ENCODE measurements at regions not wholly inside any gene's neighbourhood (a gene's known extent, or its start where the extent isn't known, plus 50 kb on each side); places are given as distances from the start of the nearest gene placed in this dataset.
"Not testable (repeated sequence)": the region's sequence is repeated elsewhere in the genome, so short reads cannot be mapped to it uniquely, and the experiment has no call there.

GRCh38 chr13:47705185-47705584 is 295.9 kb downstream of the SUCLA2 start:
- DNase-seq (ENCODE audit: low read depth), result no peak

GRCh38 chr13:47696674-47697073 is 304.4 kb downstream of the SUCLA2 start:
- DNase-seq (ENCODE audit: low read depth), result no peak

DNA sequence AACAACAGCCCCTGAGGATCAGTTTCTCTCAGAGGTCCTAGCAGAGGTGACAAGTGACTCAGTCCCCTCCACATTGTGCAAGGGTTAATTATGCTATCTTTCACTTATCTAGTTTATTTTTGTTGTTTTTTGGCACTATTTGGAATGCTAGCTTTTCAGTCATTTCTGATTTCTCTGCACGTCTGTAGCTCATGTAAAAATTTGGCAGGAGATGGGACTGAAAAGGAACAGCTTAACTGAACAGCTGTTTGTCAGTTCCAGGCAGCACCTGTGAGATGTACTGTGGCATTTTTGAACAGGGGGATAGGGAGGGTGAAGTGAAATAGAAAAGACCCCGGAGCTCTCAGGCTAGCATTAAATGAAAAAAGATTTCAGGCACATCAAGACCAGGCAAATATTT is 313.5 kb downstream of the SUCLA2 start:
- no peak for DNase-seq (ENCODE audit: low read depth)

DNA sequence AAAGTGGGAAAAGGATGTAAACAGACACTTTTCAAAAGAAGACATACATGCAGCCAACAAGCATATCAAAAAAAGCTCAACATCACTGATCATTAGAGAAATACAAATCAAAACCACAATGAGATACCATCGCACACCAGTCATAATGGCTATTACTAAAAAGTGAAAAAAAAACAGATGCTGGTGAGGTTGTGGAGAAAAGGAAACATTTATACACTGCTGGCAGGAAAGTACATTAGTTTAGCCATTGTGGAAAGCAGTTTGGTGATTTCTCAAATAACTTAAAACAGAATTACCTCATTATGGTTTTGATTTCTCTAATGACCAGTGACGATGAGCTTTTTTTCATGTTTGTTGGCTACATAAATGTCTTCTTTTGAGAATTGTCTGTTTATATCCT is 315.9 kb downstream of the SUCLA2 start:
- DNase-seq (ENCODE audit: low read depth), result not testable (repeated sequence)

DNA sequence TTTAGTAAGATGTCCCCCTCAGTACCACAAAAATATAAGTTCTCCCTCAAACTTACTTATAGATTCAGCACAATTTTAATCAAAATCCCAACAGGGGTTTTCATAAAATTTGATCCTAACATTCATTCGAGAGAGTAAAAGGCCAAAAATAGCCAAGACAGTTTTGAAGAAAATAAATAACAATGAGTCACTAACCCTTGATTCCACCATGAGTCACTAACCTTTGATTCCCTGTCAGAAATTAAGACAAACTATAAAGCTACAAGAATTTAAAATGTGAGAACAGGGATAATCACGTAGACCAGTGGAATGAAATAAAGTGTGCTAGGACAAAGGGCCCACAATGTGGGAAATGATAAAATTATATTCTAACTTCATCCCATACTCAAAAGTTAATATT is 320.3 kb downstream of the SUCLA2 start:
- DNase-seq (ENCODE audit: low read depth), result peak; percentile 8

DNA sequence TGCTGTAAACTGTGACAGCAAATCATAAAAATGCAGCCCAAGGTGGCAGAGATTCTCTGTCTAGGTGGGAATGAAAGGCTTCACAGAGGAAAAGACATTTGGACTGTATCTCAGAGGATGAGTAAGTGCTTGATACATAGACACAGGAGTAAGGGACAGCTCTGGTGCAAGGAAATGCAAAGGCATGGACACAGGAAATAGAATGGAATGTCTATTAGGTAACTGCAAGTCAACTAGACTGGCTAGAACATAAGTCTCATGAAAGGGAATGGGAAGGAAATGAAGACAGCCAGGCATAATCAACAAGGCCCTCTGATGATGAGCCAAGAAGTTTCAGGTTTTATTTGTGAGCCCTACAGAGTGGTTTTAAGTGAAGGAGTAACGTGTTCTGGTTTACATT is 321.7 kb downstream of the SUCLA2 start:
- peak; percentile 52 for DNase-seq (ENCODE audit: low read depth)

- DNase-seq (ENCODE audit: low read depth), result no peak
Observed at GRCh38 chr13:47678201-47678968, 322.7 kb downstream of the SUCLA2 start.

- no peak for DNase-seq (ENCODE audit: low read depth)
Observed at GRCh38 chr13:47675871-47676270, 325.2 kb downstream of the SUCLA2 start.

- DNase-seq (ENCODE audit: low read depth), result peak; percentile 95
Observed at GRCh38 chr13:47673009-47673850, 327.8 kb downstream of the SUCLA2 start.

DNA sequence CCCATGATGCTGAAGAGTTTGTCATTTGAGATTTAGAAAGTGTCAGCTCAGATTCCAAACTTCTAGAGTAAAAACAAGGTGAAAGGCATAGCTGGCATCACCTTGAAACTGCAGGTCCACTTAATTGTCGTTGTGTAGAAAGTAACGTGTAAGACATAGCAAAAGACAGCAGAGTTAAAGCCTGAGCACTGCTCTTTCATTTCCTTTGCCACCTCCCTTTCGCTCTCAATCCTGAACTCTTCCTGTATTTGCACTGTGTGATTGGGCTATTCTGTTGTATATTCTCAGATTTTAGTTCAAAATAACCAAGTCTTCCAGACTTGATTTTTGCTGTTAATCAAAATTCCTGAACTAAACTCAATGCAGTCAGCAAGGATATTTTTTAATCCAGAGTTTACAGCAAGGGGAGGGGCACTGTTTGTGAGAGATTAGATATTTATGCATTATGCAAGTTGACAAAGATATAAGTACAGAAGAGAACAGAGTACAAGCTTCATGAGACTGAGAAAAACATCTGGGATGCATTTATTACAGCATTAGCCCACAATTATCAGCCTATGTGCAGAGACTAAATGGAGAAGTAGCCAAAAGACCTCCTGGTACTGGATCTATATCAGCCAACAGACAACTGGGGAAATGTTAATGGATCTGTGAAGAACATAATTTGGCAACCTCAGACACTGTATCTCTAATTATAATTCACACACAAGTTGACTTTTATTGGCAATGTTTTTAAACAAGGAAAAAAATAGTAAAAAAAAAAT is 328.6 kb downstream of the SUCLA2 start:
- peak; percentile 60 for DNase-seq (ENCODE audit: low read depth)

GRCh38 chr13:47671776-47672175 is 329.3 kb downstream of the SUCLA2 start:
- DNase-seq (ENCODE audit: low read depth), result no peak

DNA sequence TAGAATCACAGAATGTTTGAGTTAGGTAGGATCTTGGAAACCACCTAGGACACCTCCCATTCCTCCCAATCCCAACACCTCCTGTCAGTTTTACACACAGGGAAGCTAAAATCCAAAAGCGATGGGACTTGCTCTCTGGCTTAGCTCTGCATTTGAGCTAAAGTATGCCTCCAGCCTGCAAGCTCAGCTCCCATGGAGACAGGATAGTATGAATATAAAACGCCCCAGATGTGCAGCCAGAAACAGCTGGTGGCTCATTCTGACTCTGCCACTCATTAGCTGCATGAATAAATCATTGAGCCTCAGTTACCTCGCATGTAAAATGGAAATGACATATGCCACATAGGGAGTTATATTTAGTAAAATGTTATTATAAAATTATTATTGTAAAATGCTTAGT is 336.0 kb downstream of the SUCLA2 start:
- DNase-seq (ENCODE audit: low read depth), result no peak

GRCh38 chr13:47661076-47661475 is 340.0 kb downstream of the SUCLA2 start:
- DNase-seq (ENCODE audit: low read depth), result peak; percentile 79

DNA sequence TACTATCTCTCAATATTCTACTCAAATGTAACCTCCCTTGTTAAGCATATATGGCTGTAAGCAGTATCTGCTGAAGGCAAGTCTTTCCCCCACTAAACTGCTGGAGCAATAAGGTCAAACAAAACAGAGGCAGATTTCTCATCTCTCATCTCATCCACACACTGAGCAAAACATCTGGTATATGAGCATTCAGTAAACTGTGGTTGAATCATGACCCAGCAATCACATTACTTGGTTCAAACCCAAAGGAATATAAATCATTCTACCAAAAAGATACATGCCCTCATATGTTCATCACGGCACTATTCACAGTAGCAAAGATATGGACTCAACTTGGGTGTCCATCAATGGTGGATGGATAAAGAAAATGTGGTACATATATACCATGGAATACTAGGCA is 344.4 kb downstream of the SUCLA2 start:
- DNase-seq (ENCODE audit: low read depth), result peak; percentile 16

- DNase-seq (ENCODE audit: low read depth), result peak; percentile 58
Observed at GRCh38 chr13:47650209-47650608, 350.9 kb downstream of the SUCLA2 start.

DNA sequence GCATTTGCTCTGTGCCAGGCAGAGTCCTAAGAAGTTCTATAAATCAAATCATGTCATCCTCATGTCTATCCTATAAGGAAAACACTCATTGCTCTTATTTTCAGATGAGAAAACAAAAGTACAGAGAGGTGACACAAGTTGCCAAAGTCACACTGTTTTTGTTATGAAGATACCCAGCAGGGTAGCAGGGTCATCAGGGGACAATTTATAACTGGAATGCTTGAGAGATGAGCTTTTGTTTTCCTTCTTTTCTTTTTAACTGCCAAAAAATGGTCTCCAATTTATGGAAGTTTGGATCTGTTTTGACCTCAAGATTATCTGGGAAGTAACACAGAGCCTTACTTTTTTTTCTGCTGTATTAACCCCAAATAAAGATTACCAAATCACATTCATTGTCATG is 354.1 kb downstream of the SUCLA2 start:
- no peak for DNase-seq (ENCODE audit: low read depth)

- peak; percentile 12 for DNase-seq (ENCODE audit: low read depth)
Observed at GRCh38 chr13:47646298-47646697, 354.8 kb downstream of the SUCLA2 start.

GRCh38 chr13:47639738-47640447 is 361.2 kb downstream of the SUCLA2 start:
- peak; percentile 45 for DNase-seq (ENCODE audit: low read depth)

- DNase-seq (ENCODE audit: low read depth), result no peak
Observed at GRCh38 chr13:47638627-47639026, 362.4 kb downstream of the SUCLA2 start.

GRCh38 chr13:47632311-47632710 is 368.8 kb downstream of the SUCLA2 start:
- DNase-seq (ENCODE audit: low read depth), result no peak

DNA sequence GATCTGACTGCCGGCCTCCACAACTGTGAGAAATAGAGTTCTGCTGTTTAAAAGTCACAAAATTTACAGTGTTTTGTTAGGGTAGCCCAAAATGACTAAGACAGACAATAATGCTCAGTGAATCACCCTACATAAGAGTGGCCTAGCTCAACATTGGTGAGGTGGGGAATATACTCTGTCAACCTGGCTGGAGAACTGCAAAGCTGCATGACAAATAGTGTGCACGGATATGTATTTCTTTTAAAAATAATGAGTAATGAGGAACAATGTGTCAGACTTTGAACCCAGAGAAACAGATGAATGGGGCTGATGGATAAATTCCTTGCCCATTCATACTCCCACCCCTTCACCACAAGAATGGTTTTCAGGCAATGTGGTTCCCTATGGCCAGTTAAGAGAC is 372.4 kb downstream of the SUCLA2 start:
- DNase-seq (ENCODE audit: low read depth), result no peak

- no peak for DNase-seq (ENCODE audit: low read depth)
Observed at GRCh38 chr13:47623862-47624261, 377.2 kb downstream of the SUCLA2 start.
